Prostate gland (tissue), 2 donors: ENCODE measurements at regions not wholly inside any gene's neighbourhood (a gene's known extent, or its start where the extent isn't known, plus 50 kb on each side); places are given as distances from the start of the nearest gene placed in this dataset.

ENCODE experiments used
- CTCF ChIP-seq, 4 experiments: fragments of 200-600 bp in 2 of 4; fragments of 450-650 bp in 2 of 4; sonication (generic) in 2 of 4; IDR thresholded peaks; 1 replicate in 3 of 4; 2 replicates in 1 of 4; pipeline ENCODE4 v1.5.1; 2016 to 2019; ENCODE audit warnings: antibody characterized with exemption in 4 of 4, mild to moderate bottlenecking in 2 of 4, moderate library complexity in 2 of 4
- POLR2A ChIP-seq: fragments of 450-650 bp; IDR thresholded peaks from one replicate; pipeline ENCODE4 v1.6.1; 2016; ENCODE audit warnings: antibody characterized with exemption, mild to moderate bottlenecking
- POLR2AphosphoS5 ChIP-seq: sonication (generic); formaldehyde crosslinking; IDR thresholded peaks from one replicate; pipeline ENCODE4 v1.6.1; 2017; ENCODE audit warnings: antibody characterized with exemption

GRCh38 chr10:61835946-61836887 lies 65.3 kb upstream of the ARID5B start:
- TF ChIP-seq CTCF (IDR thresholded peaks at IDR 0.05) (no peak), POLR2A (no peak), POLR2AphosphoS5 (no peak)
